ENCODE measurements at regions not wholly inside any gene's neighbourhood (a gene's known extent, or its start where the extent isn't known, plus 50 kb on each side); places are given as distances from the start of the nearest gene placed in this dataset.

GRCh38 chr3:16048435-16049318 lies 125.8 kb upstream of the GALNT15 start:
- Histone ChIP-seq H3K27me3 (ENCODE audit: control insufficient read depth, insufficient read depth, low read length) (no peaks in the 10 kb centered on the region), H3K36me3 (ENCODE audit: control insufficient read depth, insufficient read depth, low read length) (no peaks in the 10 kb centered on the region), H3K4me3 (ENCODE audit: low read depth, low read length) (no peak overlapping the region)
- no peak for DNase-seq (ENCODE audit: low read depth)
- TF ChIP-seq CTCF (IDR thresholded peaks at IDR 0.05; ENCODE audit: insufficient read depth, low read length, poor library complexity, severe bottlenecking) = peak; percentile 70

GRCh38 chr3:16050641-16051467 lies 123.6 kb upstream of the GALNT15 start:
- Histone ChIP-seq H3K36me3 (ENCODE audit: control insufficient read depth, insufficient read depth, low read length) (no peaks in the 10 kb centered on the region), H3K4me3 (ENCODE audit: low read depth, low read length) (no peak overlapping the region), H3K27me3 (ENCODE audit: control insufficient read depth, insufficient read depth, low read length) (no peaks in the 10 kb centered on the region)
- TF ChIP-seq CTCF (IDR thresholded peaks at IDR 0.05; ENCODE audit: insufficient read depth, low read length, poor library complexity, severe bottlenecking) = no peak
- DNase-seq (ENCODE audit: low read depth) = no peak

- Histone ChIP-seq H3K27me3 (ENCODE audit: control insufficient read depth, insufficient read depth, low read length) (no peaks in the 10 kb centered on the region), H3K4me3 (ENCODE audit: low read depth, low read length) (no peak overlapping the region), H3K36me3 (ENCODE audit: control insufficient read depth, insufficient read depth, low read length) (no peaks in the 10 kb centered on the region)
- DNase-seq (ENCODE audit: low read depth) = no peak
- no peak for TF ChIP-seq CTCF (IDR thresholded peaks at IDR 0.05; ENCODE audit: insufficient read depth, low read length, poor library complexity, severe bottlenecking)
These were observed 122.8 kb upstream of the GALNT15 start for GRCh38 chr3:16051691-16052090.

- Histone ChIP-seq H3K4me3 (ENCODE audit: low read depth, low read length) (no peak overlapping the region), H3K27me3 (ENCODE audit: control insufficient read depth, insufficient read depth, low read length) (no peaks in the 10 kb centered on the region), H3K36me3 (ENCODE audit: control insufficient read depth, insufficient read depth, low read length) (no peaks in the 10 kb centered on the region)
- DNase-seq (ENCODE audit: low read depth) = no peak
- no peak for TF ChIP-seq CTCF (IDR thresholded peaks at IDR 0.05; ENCODE audit: insufficient read depth, low read length, poor library complexity, severe bottlenecking)
These were observed 121.5 kb upstream of the GALNT15 start for GRCh38 chr3:16052964-16053363.

- Histone ChIP-seq H3K36me3 (ENCODE audit: control insufficient read depth, insufficient read depth, low read length) (no peaks in the 10 kb centered on the region), H3K4me3 (ENCODE audit: low read depth, low read length) (no peak overlapping the region), H3K27me3 (ENCODE audit: control insufficient read depth, insufficient read depth, low read length) (no peaks in the 10 kb centered on the region)
- no peak for DNase-seq (ENCODE audit: low read depth)
- TF ChIP-seq CTCF (IDR thresholded peaks at IDR 0.05; ENCODE audit: insufficient read depth, low read length, poor library complexity, severe bottlenecking) = no peak
These were observed 120.7 kb upstream of the GALNT15 start for GRCh38 chr3:16053794-16054193.
